PFSK-1 (cell line): ENCODE measurements at regions not wholly inside any gene's neighbourhood (a gene's known extent, or its start where the extent isn't known, plus 50 kb on each side); places are given as distances from the start of the nearest gene placed in this dataset.

Experiments used
- FOXP2 ChIP-seq: optimal IDR thresholded peaks from 2 replicates; pipeline ENCODE3; 2011; ENCODE audit warnings: borderline replicate concordance, control low read depth, inconsistent platforms; ENCODE audit not compliant: insufficient read depth; ENCODE audit errors: extremely low read length, extremely low read depth
- POLR2AphosphoS5 ChIP-seq: IDR thresholded peaks from 2 replicates; pipeline ENCODE4 v1.6.1; 2012; ENCODE audit warnings: low read depth, mild to moderate bottlenecking, control low read depth, low read length, moderate library complexity
- REST ChIP-seq, 2 experiments: IDR thresholded peaks; 2 replicates each; pipeline versions ENCODE4 v1.6.1 to v1.8.0; 2011 to 2012; ENCODE audit warnings: low read depth in 2 of 2, low read length in 2 of 2, control low read depth in 1 of 2, inconsistent platforms in 1 of 2, mild to moderate bottlenecking in 1 of 2, moderate library complexity in 1 of 2; ENCODE audit not compliant: insufficient read depth in 1 of 2
- SIN3A ChIP-seq: IDR thresholded peaks from 2 replicates; pipeline ENCODE4 v1.6.1; 2012; ENCODE audit warnings: mild to moderate bottlenecking, low read length, moderate library complexity, borderline replicate concordance; ENCODE audit not compliant: insufficient read depth
- TAF1 ChIP-seq: IDR thresholded peaks from 2 replicates; pipeline ENCODE4 v1.6.1; 2012; ENCODE audit warnings: low read length, control low read depth, borderline replicate concordance; ENCODE audit not compliant: insufficient read depth

GRCh38 chr2:183579686-183580085 lies 455.4 kb downstream of the NUP35 start:
- TF ChIP-seq POLR2AphosphoS5 (no peak), REST (IDR thresholded peaks at IDR 0.05; ENCODE audit: insufficient read depth in 1 of 2, low read depth in 2 of 2, low read length in 2 of 2) (no peak), SIN3A (no peak), TAF1 (no peak), FOXP2 (no peak)

GRCh38 chr2:183592271-183592670 lies 468.0 kb downstream of the NUP35 start:
- no peak for TF ChIP-seq FOXP2
- no peak for TF ChIP-seq SIN3A
- TF ChIP-seq TAF1 = no peak
- TF ChIP-seq POLR2AphosphoS5 = no peak
- TF ChIP-seq REST (IDR thresholded peaks at IDR 0.05; ENCODE audit: insufficient read depth in 1 of 2, low read depth in 2 of 2, low read length in 2 of 2) = no peak

DNA sequence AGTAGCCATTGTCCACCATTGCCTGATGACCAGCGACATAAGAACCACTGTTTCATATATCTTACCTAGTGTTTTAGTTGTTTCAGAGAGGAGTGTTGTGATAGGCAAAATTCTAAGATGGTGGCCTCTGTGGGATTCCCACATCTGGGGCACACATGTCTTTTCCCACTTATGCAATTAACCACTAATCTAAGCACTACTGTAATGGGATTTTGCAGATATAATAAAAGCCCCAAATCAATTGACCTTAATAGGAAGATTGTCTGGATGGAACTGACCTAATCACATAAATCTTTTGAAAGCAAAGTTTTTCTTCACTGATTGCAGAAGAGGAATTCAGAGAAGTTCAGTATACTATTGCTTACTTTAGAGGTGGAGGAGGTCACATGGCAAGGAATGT lies 469.9 kb downstream of the NUP35 start:
- TF ChIP-seq REST (IDR thresholded peaks at IDR 0.05; ENCODE audit: insufficient read depth in 1 of 2, low read depth in 2 of 2, low read length in 2 of 2) = no peak
- no peak for TF ChIP-seq TAF1
- no peak for TF ChIP-seq SIN3A
- TF ChIP-seq FOXP2 = no peak
- TF ChIP-seq POLR2AphosphoS5 = no peak

- TF ChIP-seq FOXP2 = no peak
- no peak for TF ChIP-seq POLR2AphosphoS5
- TF ChIP-seq SIN3A = no peak
- TF ChIP-seq REST (IDR thresholded peaks at IDR 0.05; ENCODE audit: insufficient read depth in 1 of 2, low read depth in 2 of 2, low read length in 2 of 2) = no peak
- TF ChIP-seq TAF1 = no peak
Measured at GRCh38 chr2:183597841-183598240, 473.6 kb downstream of the NUP35 start.

DNA sequence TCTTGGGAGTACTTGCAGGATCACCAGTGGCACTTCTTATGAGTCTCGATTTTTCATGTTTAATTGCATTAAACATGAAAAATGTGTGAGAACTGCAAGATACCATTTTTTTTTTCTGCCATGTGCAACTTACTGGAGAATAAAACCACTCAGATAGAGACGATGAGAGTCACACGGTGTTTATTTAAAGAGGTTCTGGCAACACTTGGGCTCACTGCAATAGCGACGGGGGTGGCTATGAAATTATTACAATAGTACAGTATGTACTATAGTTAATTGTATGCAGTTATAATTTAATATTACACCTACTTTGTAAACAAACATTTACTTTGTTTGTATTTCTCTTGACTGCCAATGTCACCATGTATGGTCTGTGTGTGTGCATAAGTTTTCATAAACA lies 479.8 kb downstream of the NUP35 start:
- TF ChIP-seq POLR2AphosphoS5 (no peak), TAF1 (no peak), SIN3A (no peak), FOXP2 (no peak), REST (IDR thresholded peaks at IDR 0.05; ENCODE audit: insufficient read depth in 1 of 2, low read depth in 2 of 2, low read length in 2 of 2) (no peak)
